Transverse colon (tissue), 4 donors: ENCODE measurements at regions not wholly inside any gene's neighbourhood (a gene's known extent, or its start where the extent isn't known, plus 50 kb on each side); places are given as distances from the start of the nearest gene placed in this dataset.

Experiments
- POLR2AphosphoS5 ChIP-seq, 3 donors: sonication (generic); formaldehyde crosslinking; IDR thresholded peaks; one replicate each; pipeline ENCODE4 v1.6.1; 2016; ENCODE audit warnings: antibody characterized with exemption in 3 of 3
- TF ChIP-seq, protein P1 (sequence below), 5 experiments: fragments of 200-600 bp in 3 of 5; fragments of 450-650 bp in 2 of 5; sonication (generic) in 3 of 5; IDR thresholded peaks; 1 replicate in 2 of 5; 2 replicates in 3 of 5; pipeline ENCODE4 v1.5.1; 2016 to 2017; ENCODE audit warnings: antibody characterized with exemption in 5 of 5, inconsistent platforms in 3 of 5, mild to moderate bottlenecking in 2 of 5, moderate library complexity in 1 of 5

DNA sequence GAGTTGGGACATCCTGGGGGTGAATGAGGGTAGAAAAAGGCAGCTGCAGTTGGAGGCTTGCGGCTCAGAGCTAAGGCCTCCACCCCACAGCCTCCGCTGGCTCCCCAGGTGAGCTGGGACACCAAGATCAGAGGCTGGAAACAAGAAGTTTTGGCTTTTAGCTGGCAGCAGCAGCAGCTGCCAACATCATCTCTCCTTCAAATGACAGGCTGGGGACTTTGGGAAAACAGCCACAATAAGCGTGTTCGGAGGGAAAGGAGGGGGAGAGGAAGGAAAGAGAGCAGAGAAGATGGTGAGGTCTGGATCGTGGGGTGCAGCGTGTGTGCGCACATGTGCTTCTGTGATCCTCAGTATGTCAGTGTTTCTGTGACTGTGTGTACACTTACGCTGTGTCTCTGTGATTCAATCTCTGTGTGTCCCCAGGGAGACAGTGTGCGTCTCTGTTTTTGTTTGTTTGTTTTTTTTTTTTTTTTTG, 62.0 kb upstream of the RASD2 start:
- no peak for TF ChIP-seq POLR2AphosphoS5 (IDR thresholded peaks at IDR 0.05)
- TF ChIP-seq, protein P1, sequence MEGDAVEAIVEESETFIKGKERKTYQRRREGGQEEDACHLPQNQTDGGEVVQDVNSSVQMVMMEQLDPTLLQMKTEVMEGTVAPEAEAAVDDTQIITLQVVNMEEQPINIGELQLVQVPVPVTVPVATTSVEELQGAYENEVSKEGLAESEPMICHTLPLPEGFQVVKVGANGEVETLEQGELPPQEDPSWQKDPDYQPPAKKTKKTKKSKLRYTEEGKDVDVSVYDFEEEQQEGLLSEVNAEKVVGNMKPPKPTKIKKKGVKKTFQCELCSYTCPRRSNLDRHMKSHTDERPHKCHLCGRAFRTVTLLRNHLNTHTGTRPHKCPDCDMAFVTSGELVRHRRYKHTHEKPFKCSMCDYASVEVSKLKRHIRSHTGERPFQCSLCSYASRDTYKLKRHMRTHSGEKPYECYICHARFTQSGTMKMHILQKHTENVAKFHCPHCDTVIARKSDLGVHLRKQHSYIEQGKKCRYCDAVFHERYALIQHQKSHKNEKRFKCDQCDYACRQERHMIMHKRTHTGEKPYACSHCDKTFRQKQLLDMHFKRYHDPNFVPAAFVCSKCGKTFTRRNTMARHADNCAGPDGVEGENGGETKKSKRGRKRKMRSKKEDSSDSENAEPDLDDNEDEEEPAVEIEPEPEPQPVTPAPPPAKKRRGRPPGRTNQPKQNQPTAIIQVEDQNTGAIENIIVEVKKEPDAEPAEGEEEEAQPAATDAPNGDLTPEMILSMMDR (IDR thresholded peaks at IDR 0.05): no peak
